ENCODE measurements at regions not wholly inside any gene's neighbourhood (a gene's known extent, or its start where the extent isn't known, plus 50 kb on each side); places are given as distances from the start of the nearest gene placed in this dataset.

DNA sequence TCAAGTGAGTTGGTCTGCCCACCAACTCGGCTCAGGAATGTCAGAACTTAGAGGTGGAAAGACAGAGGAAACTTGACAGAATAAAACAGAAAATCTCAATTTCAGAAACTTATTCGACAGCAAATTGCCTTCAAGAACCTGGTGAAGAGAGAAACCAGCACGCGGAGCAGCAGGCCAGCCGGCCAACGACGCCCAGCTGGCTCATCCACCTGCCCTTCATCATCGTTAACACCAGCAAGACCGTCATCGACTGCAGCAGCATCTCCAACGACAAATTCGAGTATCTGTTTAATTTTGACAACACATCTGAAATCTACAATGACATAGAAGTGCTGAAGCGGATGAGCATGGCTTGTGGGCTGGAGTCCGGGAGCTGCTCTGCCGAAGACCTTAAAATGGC, 350.8 kb upstream of the CAMK1G start:
- no peak for TF ChIP-seq TAF1 (IDR thresholded peaks at IDR 0.05; ENCODE audit: borderline replicate concordance, insufficient read depth, low read length)
- TF ChIP-seq POLR2AphosphoS5 (IDR thresholded peaks at IDR 0.05; ENCODE audit: low read depth, low read length) = no peak

All from PFSK-1 (cell line).